Thyroid gland (tissue), 4 donors: ENCODE measurements at regions not wholly inside any gene's neighbourhood (a gene's known extent, or its start where the extent isn't known, plus 50 kb on each side); places are given as distances from the start of the nearest gene placed in this dataset.
"Not testable (repeated sequence)": the region's sequence is repeated elsewhere in the genome, so short reads cannot be mapped to it uniquely, and the experiment has no call there.

Experiments
- DNase-seq, 2 donors: peaks; one replicate each; pipeline ENCODE4 v3.0.0-alpha.2; 2019
- H3K27ac ChIP-seq, 3 donors: fragments of 200-600 bp; sonication (generic); 1 replicate in 2 of 3; 2 replicates in 1 of 3; pipeline ENCODE4 v1.5.1; 2016 to 2019; ENCODE audit warnings: mild to moderate bottlenecking in 1 of 3, moderate library complexity in 1 of 3
- H3K27me3 ChIP-seq: fragments of 200-600 bp; sonication (generic); one replicate; pipeline ENCODE4 v1.5.1; 2019
- H3K36me3 ChIP-seq, 2 donors: fragments of 200-600 bp; sonication (generic); one replicate each; pipeline ENCODE4 v1.5.1; 2016 to 2019
- H3K4me1 ChIP-seq, 2 donors: fragments of 200-600 bp; sonication (generic); one replicate each; pipeline ENCODE4 v1.5.1; 2017 to 2019
- H3K4me3 ChIP-seq, 3 donors: fragments of 200-600 bp; sonication (generic); replicated peaks in 1 of 3; 1 replicate in 2 of 3; 2 replicates in 1 of 3; pipeline ENCODE4 v1.5.1; 2016; ENCODE audit warnings: mild to moderate bottlenecking in 1 of 3
- H3K9me3 ChIP-seq: fragments of 200-600 bp; sonication (generic); one replicate; pipeline ENCODE4 v1.5.1; 2017
- POLR2A ChIP-seq, 2 donors: fragments of 450-650 bp; IDR thresholded peaks; one replicate each; pipeline ENCODE4 v1.6.1; 2017; ENCODE audit warnings: antibody characterized with exemption in 2 of 2, mild to moderate bottlenecking in 2 of 2, moderate library complexity in 1 of 2
- WGBS, 2 donors: methylation state at CpG; one replicate each; pipeline ENCODE4 v1.1.5; 2017; 5-methylcytosine and 5-hydroxymethylcytosine counted together
- intact Hi-C: fragments of 100-400 bp; cut with DNase I; formaldehyde crosslinking; loops from one replicate; pipeline ENCODE4 v1.15.1; 2023
- TF ChIP-seq, protein P1 (sequence below), 6 experiments: fragments of 200-600 bp in 3 of 6; fragments of 450-650 bp in 3 of 6; sonication (generic) in 3 of 6; IDR thresholded peaks; one replicate each; pipeline ENCODE4 v1.5.1; 2016 to 2019; ENCODE audit warnings: antibody characterized with exemption in 6 of 6, mild to moderate bottlenecking in 2 of 6, inconsistent platforms in 1 of 6, moderate library complexity in 1 of 6

DNA sequence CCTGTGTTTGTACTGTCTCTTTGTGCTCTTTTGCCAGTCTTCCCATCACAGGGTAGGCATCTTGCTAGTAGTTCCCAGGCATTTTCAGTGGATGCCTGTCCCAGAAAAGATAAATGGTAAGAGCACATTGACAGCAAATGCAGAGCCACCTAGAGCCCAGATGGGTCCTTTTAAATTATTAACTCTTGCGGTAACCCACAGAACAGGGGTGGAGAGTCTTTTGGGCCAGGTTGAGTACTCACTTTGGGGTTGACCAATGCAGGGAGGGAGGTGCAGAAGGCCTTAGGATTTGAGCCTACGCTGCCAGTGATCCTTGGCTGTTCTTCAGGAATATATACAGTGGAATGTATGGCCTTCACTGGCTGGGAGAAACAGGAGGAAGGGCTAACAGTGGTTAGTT is 173.8 kb downstream of the MSN start:
- no peak for TF ChIP-seq POLR2A (IDR thresholded peaks at IDR 0.05)
- H3K9me3 ChIP-seq = no peaks in the 10 kb centered on the region
- H3K36me3 ChIP-seq = no peaks in the 10 kb centered on the region
- WGBS, 2 donors = 93% methylated on average over 2 of the region's 2 CpGs; no CpG with 5 or more reads in 1 of the 2 donors
- no peak overlapping the region for H3K27ac ChIP-seq
- no peaks in the 10 kb centered on the region for H3K27me3 ChIP-seq
- no peak overlapping the region for H3K4me3 ChIP-seq
- no peak for DNase-seq
- H3K4me1 ChIP-seq = no peaks in the 10 kb centered on the region
- intact Hi-C loops = no loop called here

DNA sequence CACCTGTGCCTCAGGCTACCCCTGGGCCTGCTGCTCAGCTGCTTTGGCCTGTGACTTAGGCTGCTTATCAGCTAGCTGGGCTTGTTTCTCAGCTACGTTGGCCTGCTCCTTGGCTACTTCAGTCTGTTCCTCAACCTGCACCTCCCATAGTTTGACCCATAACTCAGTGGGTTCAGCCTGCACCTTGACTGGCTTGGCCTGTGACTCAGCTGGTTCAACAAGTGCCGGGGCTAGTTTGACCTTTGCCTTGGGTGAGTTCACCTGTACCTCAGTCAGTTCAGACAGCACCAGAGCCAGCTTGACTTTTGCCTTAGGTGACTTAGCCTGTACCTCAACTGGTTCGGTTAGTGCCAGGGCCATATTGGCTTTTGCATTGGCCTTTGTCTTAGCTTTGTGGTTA is 171.2 kb downstream of the MSN start:
- 100% methylated on average over 1 of the region's 3 CpGs; no CpG with 5 or more reads in 1 of the 2 donors for WGBS, 2 donors
- no peaks in the 10 kb centered on the region for H3K36me3 ChIP-seq

DNA sequence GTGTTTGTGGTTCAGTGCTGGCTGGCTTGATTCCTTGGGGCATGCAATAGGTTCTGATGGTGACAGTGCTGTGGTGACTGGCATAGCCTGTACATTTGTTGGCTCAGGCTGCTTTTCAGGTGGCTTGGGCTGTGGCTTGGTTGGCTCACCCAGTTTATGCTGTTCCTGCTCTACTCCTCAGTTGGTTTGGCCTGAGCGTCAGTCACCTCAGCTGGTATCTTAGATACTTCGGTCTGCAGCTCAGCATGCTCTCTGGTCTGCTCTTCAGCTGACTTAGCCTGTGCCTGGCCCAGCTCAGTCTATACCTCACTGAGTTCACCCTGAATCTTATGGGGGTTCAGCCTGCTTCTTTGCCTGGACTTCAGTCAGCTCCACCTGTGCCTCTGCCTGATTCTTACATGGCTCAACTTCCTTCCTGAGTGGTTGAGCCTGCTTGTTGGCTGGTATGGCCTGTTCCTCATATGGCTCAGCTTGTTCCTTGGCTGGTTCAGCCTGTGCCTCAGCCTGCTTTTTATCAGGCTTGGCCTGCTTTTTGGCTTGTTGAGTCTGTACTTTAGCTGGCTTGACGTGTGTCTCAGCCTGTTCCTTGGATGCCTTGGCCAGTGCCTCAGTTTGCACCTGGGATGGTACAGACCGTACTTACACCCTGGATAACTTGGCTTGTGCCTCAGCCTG is 170.6 kb downstream of the MSN start:
- Histone ChIP-seq H3K27me3 (no peaks in the 10 kb centered on the region), H3K4me1 (no peaks in the 10 kb centered on the region), H3K9me3 (no peaks in the 10 kb centered on the region), H3K4me3 (no peak overlapping the region), H3K36me3 (no peaks in the 10 kb centered on the region), H3K27ac (no peak overlapping the region)
- intact Hi-C loops = no loop called here
- no peak for DNase-seq
- TF ChIP-seq, protein P1, sequence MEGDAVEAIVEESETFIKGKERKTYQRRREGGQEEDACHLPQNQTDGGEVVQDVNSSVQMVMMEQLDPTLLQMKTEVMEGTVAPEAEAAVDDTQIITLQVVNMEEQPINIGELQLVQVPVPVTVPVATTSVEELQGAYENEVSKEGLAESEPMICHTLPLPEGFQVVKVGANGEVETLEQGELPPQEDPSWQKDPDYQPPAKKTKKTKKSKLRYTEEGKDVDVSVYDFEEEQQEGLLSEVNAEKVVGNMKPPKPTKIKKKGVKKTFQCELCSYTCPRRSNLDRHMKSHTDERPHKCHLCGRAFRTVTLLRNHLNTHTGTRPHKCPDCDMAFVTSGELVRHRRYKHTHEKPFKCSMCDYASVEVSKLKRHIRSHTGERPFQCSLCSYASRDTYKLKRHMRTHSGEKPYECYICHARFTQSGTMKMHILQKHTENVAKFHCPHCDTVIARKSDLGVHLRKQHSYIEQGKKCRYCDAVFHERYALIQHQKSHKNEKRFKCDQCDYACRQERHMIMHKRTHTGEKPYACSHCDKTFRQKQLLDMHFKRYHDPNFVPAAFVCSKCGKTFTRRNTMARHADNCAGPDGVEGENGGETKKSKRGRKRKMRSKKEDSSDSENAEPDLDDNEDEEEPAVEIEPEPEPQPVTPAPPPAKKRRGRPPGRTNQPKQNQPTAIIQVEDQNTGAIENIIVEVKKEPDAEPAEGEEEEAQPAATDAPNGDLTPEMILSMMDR (IDR thresholded peaks at IDR 0.05) = no peak
- no peak for TF ChIP-seq POLR2A (IDR thresholded peaks at IDR 0.05)
- 96 to 100% methylated on average over 2 to 4 of the region's 4 CpGs for WGBS, 2 donors

More for the DNA sequence above, 171.2 kb downstream of the MSN start:
- H3K4me1 ChIP-seq = no peaks in the 10 kb centered on the region
- no peak for DNase-seq
- intact Hi-C loops = no loop called here
- no peak overlapping the region for H3K4me3 ChIP-seq
- TF ChIP-seq, protein P1 (IDR thresholded peaks at IDR 0.05) = no peak
- no peak for TF ChIP-seq POLR2A (IDR thresholded peaks at IDR 0.05)
- no peak overlapping the region for H3K27ac ChIP-seq
- H3K9me3 ChIP-seq = no peaks in the 10 kb centered on the region
- H3K27me3 ChIP-seq = no peaks in the 10 kb centered on the region

DNA sequence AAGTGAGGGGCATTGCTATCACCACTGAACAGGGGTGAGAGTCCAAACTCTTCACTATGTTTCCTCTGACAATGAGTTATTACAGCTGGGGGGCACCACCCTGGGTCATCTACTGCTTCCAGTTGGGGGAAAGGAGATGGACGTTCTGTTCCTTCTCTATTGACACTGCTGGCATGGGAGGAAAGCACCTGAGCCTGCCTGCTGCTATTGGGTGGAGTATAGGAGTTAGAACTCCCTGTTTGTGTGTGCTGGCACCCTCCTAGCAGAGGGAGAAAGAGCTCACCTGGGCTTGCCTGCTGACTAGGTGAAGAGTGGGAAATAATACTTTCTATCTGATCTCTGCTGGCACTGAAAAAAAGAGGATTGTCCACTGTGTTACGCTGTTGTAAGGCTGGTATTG is 163.8 kb downstream of the MSN start:
- Histone ChIP-seq H3K27ac (no peak overlapping the region), H3K27me3 (no peaks in the 10 kb centered on the region), H3K4me1 (no peaks in the 10 kb centered on the region), H3K36me3 (no peaks in the 10 kb centered on the region), H3K9me3 (no peaks in the 10 kb centered on the region), H3K4me3 (no peak overlapping the region)
- no peak for DNase-seq
- WGBS, 2 donors = 67 to 88% methylated on average over 2 of the region's 2 CpGs
- intact Hi-C loops = no loop called here
- TF ChIP-seq, protein P1 (IDR thresholded peaks at IDR 0.05) = no peak
- no peak for TF ChIP-seq POLR2A (IDR thresholded peaks at IDR 0.05)

DNA sequence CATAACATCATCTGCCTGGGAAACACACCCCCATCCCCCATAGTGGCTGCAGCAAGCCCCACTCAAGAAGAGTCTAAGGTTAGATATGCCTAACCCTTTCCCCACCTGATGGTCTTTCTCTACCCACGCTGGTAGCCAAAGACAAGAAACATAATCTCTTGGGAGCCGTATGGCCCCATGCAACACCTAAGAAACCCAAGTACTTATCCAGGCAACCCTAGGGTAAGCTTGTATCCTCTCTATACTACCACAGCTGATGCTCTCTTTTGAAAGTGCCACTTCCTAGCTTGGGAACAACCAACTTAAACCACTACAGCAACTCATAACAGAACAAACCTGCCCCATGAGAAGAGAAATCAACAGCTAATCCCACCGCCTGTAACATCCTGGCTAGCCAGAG is 161.1 kb downstream of the MSN start:
- 88 to 89% methylated on average over 3 of the region's 3 CpGs for WGBS, 2 donors
- Histone ChIP-seq H3K27me3 (no peaks in the 10 kb centered on the region), H3K4me3 (no peak overlapping the region), H3K9me3 (no peaks in the 10 kb centered on the region), H3K27ac (no peak overlapping the region), H3K36me3 (no peaks in the 10 kb centered on the region), H3K4me1 (no peaks in the 10 kb centered on the region)
- no peak for DNase-seq
- intact Hi-C loops = no loop called here
- TF ChIP-seq, protein P1 (IDR thresholded peaks at IDR 0.05) = no peak
- TF ChIP-seq POLR2A (IDR thresholded peaks at IDR 0.05) = no peak

DNA sequence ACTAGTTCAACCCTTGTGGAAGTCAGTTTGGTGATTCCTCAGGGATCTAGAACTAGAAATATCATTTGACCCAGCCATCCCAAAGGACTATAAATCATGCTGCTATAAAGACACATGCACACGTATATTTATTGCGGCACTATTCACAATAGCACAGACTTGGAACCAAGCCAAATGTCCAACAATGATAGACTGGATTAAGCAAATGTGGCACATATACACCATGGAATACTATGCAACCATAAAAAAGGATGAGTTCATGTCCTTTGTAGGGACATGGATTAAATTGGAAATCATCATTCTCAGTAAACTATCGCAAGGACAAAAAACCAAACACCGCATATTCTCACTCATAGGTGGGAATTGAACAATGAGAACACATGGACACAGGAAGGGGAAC is 157.8 kb downstream of the MSN start:
- H3K4me1 ChIP-seq, H3K27me3 ChIP-seq, H3K36me3 ChIP-seq, H3K9me3 ChIP-seq, H3K27ac ChIP-seq, H3K4me3 ChIP-seq, DNase-seq, intact Hi-C loops: not testable (repeated sequence)
- 90 to 93% methylated on average over 3 to 4 of the region's 4 CpGs for WGBS, 2 donors
